Neural crest cell (in vitro differentiated cells): ENCODE measurements at regions not wholly inside any gene's neighbourhood (a gene's known extent, or its start where the extent isn't known, plus 50 kb on each side); places are given as distances from the start of the nearest gene placed in this dataset.

ENCODE experiments used
- DNase-seq: peaks from one replicate; pipeline ENCODE4 v3.0.0; 2021; ENCODE audit warnings: low read depth, mixed read lengths, low spot score
- H3K27ac Mint-ChIP-seq: one replicate; pipeline ENCODE4 v1.8.0; 2021; ENCODE audit warnings: mild to moderate bottlenecking, mixed read lengths; ENCODE audit not compliant: unreplicated experiment
- H3K27me3 Mint-ChIP-seq: 2 replicates; pipeline ENCODE4 v1.8.0; 2021; ENCODE audit warnings: low read depth, mild to moderate bottlenecking, mixed read lengths
- H3K36me3 Mint-ChIP-seq: 2 replicates; pipeline ENCODE4 v1.8.0; 2021; ENCODE audit warnings: low read depth, mild to moderate bottlenecking, mixed read lengths
- H3K4me1 Mint-ChIP-seq: 2 replicates; pipeline ENCODE4 v1.8.0; 2021; ENCODE audit warnings: mixed read lengths
- H3K4me3 Mint-ChIP-seq: one replicate; pipeline ENCODE4 v1.8.0; 2021; ENCODE audit warnings: mild to moderate bottlenecking, mixed read lengths
- H3K9me3 Mint-ChIP-seq: 2 replicates; pipeline ENCODE4 v1.8.0; 2021; ENCODE audit warnings: mixed read lengths
- TF ChIP-seq, protein P1 (sequence below): fragments of 200-600 bp; sonication (generic); conservative IDR thresholded peaks from 2 replicates; pipeline ENCODE4 v1.5.0; 2021; ENCODE audit warnings: antibody characterized with exemption, mild to moderate bottlenecking

DNA sequence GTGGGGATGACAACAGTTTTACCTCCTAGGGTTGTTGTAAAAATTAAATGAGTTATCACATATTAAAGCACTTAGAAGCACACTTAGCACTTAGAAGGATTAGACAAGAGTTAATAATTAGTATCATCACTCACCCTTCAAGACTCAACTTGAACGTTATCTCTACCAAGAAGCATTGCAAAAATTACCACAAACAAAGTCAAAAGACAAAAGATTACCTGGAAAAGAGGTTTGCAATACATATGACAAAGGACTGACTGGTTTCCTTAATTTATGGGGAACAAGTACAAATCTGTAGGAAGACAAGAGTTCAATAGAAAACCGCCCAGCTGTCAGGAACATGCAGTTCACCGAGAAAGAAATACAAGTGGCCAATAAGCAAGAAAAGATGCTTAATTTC is 93.3 kb upstream of the ATP1A1 start:
- peaks cover 7% of the 10 kb centered on the region for H3K9me3 Mint-ChIP-seq
- no peak for DNase-seq
- TF ChIP-seq, protein P1, sequence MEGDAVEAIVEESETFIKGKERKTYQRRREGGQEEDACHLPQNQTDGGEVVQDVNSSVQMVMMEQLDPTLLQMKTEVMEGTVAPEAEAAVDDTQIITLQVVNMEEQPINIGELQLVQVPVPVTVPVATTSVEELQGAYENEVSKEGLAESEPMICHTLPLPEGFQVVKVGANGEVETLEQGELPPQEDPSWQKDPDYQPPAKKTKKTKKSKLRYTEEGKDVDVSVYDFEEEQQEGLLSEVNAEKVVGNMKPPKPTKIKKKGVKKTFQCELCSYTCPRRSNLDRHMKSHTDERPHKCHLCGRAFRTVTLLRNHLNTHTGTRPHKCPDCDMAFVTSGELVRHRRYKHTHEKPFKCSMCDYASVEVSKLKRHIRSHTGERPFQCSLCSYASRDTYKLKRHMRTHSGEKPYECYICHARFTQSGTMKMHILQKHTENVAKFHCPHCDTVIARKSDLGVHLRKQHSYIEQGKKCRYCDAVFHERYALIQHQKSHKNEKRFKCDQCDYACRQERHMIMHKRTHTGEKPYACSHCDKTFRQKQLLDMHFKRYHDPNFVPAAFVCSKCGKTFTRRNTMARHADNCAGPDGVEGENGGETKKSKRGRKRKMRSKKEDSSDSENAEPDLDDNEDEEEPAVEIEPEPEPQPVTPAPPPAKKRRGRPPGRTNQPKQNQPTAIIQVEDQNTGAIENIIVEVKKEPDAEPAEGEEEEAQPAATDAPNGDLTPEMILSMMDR = no peak
- peaks cover 2% of the 10 kb centered on the region for H3K36me3 Mint-ChIP-seq
- H3K27ac Mint-ChIP-seq = no peak overlapping the region
- H3K27me3 Mint-ChIP-seq = no peaks in the 10 kb centered on the region
- H3K4me1 Mint-ChIP-seq = no peaks in the 10 kb centered on the region
- no peak overlapping the region for H3K4me3 Mint-ChIP-seq

DNA sequence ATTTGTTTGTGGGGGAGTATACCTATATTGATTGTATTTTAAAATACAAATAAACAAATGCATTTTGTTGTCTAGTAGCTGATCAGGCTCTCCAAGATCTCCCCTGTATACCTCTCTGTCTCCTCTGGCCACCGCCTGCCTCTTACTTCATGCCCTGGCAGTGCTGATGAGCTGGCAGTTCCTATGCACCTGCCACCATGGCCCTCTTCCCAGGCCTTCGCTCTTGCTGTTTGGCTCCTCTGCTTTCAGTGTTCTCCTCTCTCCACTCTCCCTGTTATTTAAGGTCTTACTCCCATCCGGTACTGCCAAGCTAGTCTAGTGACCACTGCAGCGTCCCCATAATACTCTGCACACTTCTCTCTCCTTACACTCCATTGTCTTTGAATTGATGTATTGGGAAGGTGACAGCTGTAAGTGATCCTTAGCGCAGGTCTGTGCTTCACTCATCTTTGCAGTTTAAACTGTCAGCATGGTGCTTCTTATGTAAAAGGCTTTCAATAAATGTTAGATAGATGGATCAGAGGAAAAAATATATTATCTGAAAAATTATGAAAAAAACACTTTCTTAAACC is 88.1 kb upstream of the ATP1A1 start:
- Mint-ChIP-seq H3K27me3 (no peaks in the 10 kb centered on the region), H3K27ac (no peak overlapping the region), H3K4me1 (no peaks in the 10 kb centered on the region), H3K9me3 (peaks cover 7% of the 10 kb centered on the region), H3K4me3 (no peak overlapping the region), H3K36me3 (peaks cover 2% of the 10 kb centered on the region)
- TF ChIP-seq, protein P1 = no peak
- no peak for DNase-seq

DNA sequence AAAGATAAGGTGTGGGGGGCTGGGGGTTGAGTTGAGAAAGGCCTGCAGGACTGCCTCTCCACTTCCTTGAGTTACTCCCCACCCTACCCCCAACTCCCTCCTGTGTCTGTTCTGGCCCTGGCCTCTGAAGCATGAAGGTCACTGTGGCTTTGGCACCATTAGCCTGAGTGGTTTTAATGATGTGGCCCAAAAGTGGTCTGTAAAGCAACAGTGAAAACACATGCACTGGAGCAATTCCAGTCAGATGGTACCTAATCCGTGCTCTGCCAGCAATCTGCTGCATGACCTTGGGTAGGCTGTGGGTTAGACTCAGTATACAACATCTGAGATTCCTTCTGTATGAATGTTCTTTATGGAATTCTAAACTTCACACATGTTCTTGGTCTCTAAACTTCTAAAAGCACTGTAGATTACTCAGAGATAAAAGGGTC is 86.5 kb upstream of the ATP1A1 start:
- H3K36me3 Mint-ChIP-seq = peaks cover 2% of the 10 kb centered on the region
- TF ChIP-seq, protein P1 = no peak
- no peak overlapping the region for H3K4me3 Mint-ChIP-seq
- H3K9me3 Mint-ChIP-seq = peaks cover 3% of the 10 kb centered on the region
- no peaks in the 10 kb centered on the region for H3K27me3 Mint-ChIP-seq
- no peaks in the 10 kb centered on the region for H3K4me1 Mint-ChIP-seq
- H3K27ac Mint-ChIP-seq = no peak overlapping the region
- no peak for DNase-seq

DNA sequence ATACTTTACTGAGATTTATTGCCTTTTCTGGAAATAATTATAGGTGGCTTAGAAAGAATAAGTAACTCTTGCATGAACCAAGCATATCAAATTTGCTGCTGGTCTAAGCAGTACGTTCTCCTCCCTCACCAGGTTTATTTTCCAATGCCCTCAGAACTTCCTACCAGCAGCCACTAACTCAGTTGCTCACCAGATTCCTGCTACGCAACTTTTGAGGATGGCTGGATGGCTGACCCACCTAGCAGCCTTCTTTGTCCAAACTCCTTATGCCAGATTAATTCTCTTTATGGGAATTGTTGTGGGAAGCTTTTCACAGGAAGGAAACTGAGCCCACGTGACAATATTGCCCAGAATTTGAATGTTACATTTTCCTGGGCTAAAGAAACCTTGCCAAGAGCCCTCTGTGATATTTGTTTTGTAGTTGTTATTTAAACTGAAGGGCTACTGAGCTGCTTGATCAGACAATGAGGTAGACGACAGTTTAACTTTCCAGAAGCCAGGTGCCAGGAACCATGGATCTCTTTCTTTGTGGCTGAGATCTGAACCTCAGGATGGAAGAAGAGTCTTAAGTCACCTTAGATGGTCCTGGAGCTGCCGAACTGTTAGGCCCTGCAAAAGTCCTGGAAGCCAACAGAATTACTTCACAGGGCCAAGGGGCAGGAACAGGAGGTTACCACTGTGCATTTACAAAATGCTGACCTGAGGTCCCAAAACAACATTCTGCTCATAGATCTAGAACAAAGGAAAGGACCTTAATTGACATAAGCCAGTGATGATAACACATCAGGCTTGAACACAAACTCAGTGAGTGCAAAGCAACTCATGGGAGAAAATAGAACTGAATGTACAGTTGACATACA is 85.5 kb upstream of the ATP1A1 start:
- Mint-ChIP-seq H3K36me3 (peaks cover 2% of the 10 kb centered on the region), H3K4me1 (no peaks in the 10 kb centered on the region), H3K27me3 (no peaks in the 10 kb centered on the region), H3K9me3 (peaks cover 3% of the 10 kb centered on the region), H3K4me3 (no peak overlapping the region), H3K27ac (no peak overlapping the region)
- DNase-seq = no peak
- TF ChIP-seq, protein P1 = no peak

DNA sequence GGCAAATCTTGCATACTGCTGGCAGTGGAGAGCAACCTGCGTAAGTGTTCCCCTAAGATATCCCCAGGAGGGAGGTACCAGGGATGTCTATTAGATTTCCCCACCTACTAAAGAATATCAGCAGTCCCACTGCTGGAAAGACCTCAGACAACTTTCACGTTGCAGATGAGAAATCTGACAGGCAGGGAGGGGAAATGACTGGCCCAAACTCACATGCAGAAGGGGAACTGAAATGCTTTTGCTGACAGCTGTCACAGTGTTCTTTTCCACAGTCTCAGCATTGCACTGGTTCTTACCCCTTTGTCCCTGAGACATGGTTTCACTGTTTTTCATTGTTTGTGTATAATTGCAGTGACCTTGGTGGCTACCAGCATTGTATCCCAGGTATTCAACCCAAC is 84.8 kb upstream of the ATP1A1 start:
- Mint-ChIP-seq H3K4me3 (no peak overlapping the region), H3K4me1 (no peaks in the 10 kb centered on the region), H3K27ac (no peak overlapping the region), H3K36me3 (no peaks in the 10 kb centered on the region), H3K9me3 (no peaks in the 10 kb centered on the region), H3K27me3 (no peaks in the 10 kb centered on the region)
- TF ChIP-seq, protein P1 = no peak
- DNase-seq = no peak
